OCI-LY3 (cell line): ENCODE measurements at regions not wholly inside any gene's neighbourhood (a gene's known extent, or its start where the extent isn't known, plus 50 kb on each side); places are given as distances from the start of the nearest gene placed in this dataset.

ENCODE experiments used
- CTCF ChIP-seq: fragments of 200-600, 300-600 bp; sonication (generic); IDR thresholded peaks from 2 replicates; pipeline ENCODE4 v1.5.1; 2014; ENCODE audit warnings: antibody characterized with exemption, low read length, low read depth
- EZH2phosphoT487 ChIP-seq: fragments of 200-600 bp; shearing (Covaris generic); IDR thresholded peaks from 2 replicates; pipeline ENCODE4 v1.6.1; 2018; ENCODE audit warnings: antibody characterized with exemption, mixed run types, low read depth

DNA sequence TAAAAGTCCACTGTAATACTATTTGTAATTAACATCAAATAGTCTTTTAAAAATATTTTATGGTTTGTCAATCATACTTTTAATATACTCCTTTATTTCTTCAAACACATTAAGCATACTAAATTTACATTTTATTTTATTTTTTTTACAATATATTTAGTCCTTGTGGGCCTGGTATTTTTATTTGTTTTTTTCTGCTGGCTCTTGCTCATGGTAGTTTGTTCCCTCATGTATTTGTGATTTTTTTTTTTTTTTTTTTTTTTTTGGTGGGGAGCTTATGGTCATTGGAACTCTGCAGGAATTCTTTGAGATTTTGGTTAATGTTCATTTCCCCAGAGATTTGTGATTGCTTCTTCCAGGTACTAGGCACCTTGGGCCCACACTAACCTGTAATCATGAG lies 185.5 kb downstream of the PDGFRA start:
- TF ChIP-seq CTCF (no peak), EZH2phosphoT487 (no peak)
